Vagina (tissue), 2 donors: ENCODE measurements at regions not wholly inside any gene's neighbourhood (a gene's known extent, or its start where the extent isn't known, plus 50 kb on each side); places are given as distances from the start of the nearest gene placed in this dataset.

ENCODE experiments used
- DNase-seq, 2 donors: peaks; one replicate each; pipeline ENCODE4 v3.0.0-alpha.2; 2017; ENCODE audit errors: extremely low spot score in 2 of 2
- H3K27ac ChIP-seq: fragments of 200-600 bp; sonication (generic); one replicate; pipeline ENCODE4 v1.5.1; 2019
- H3K27me3 ChIP-seq: fragments of 200-600 bp; sonication (generic); one replicate; pipeline ENCODE4 v1.5.1; 2019
- H3K36me3 ChIP-seq, 2 donors: fragments of 200-600 bp; sonication (generic); one replicate each; pipeline ENCODE4 v1.5.1; 2017 to 2019
- H3K4me1 ChIP-seq: fragments of 200-600 bp; sonication (generic); one replicate; pipeline ENCODE4 v1.5.1; 2019
- H3K4me3 ChIP-seq, 2 donors: fragments of 200-600 bp; sonication (generic); 1 replicate in 1 of 2; 2 replicates in 1 of 2; pipeline ENCODE4 v1.5.1; 2016 to 2019
- H3K9me3 ChIP-seq: fragments of 200-600 bp; sonication (generic); one replicate; pipeline ENCODE4 v1.5.1; 2019
- POLR2A ChIP-seq, 2 donors: fragments of 450-650 bp; IDR thresholded peaks; one replicate each; pipeline ENCODE4 v1.6.1; 2017; ENCODE audit warnings: antibody characterized with exemption in 2 of 2, mild to moderate bottlenecking in 2 of 2, moderate library complexity in 2 of 2
- POLR2AphosphoS5 ChIP-seq, 2 donors: sonication (generic); formaldehyde crosslinking; IDR thresholded peaks; one replicate each; pipeline ENCODE4 v1.9.0; 2017; ENCODE audit warnings: antibody characterized with exemption in 2 of 2, mild to moderate bottlenecking in 2 of 2, low read depth in 1 of 2; ENCODE audit not compliant: insufficient read depth in 1 of 2
- intact Hi-C: fragments of 100-400 bp; cut with DNase I; formaldehyde crosslinking; loops from one replicate; pipeline ENCODE4 v1.15.1; 2023
- TF ChIP-seq, protein P1 (sequence below), 3 experiments: fragments of 450-650 bp in 2 of 3; fragments of 200-600 bp in 1 of 3; sonication (generic) in 1 of 3; IDR thresholded peaks; one replicate each; pipeline ENCODE4 v1.5.1; 2017 to 2019; ENCODE audit warnings: antibody characterized with exemption in 3 of 3, mild to moderate bottlenecking in 2 of 3, moderate library complexity in 2 of 3

- Histone ChIP-seq H3K27me3 (no peaks in the 10 kb centered on the region), H3K36me3 (no peaks in the 10 kb centered on the region), H3K4me3 (no peak overlapping the region), H3K27ac (no peak overlapping the region), H3K9me3 (no peaks in the 10 kb centered on the region), H3K4me1 (no peaks in the 10 kb centered on the region)
- TF ChIP-seq, protein P1, sequence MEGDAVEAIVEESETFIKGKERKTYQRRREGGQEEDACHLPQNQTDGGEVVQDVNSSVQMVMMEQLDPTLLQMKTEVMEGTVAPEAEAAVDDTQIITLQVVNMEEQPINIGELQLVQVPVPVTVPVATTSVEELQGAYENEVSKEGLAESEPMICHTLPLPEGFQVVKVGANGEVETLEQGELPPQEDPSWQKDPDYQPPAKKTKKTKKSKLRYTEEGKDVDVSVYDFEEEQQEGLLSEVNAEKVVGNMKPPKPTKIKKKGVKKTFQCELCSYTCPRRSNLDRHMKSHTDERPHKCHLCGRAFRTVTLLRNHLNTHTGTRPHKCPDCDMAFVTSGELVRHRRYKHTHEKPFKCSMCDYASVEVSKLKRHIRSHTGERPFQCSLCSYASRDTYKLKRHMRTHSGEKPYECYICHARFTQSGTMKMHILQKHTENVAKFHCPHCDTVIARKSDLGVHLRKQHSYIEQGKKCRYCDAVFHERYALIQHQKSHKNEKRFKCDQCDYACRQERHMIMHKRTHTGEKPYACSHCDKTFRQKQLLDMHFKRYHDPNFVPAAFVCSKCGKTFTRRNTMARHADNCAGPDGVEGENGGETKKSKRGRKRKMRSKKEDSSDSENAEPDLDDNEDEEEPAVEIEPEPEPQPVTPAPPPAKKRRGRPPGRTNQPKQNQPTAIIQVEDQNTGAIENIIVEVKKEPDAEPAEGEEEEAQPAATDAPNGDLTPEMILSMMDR (IDR thresholded peaks at IDR 0.05), result no peak
- TF ChIP-seq POLR2AphosphoS5 (IDR thresholded peaks at IDR 0.05; ENCODE audit: insufficient read depth in 1 of 2, low read depth in 1 of 2), result no peak
- TF ChIP-seq POLR2A (IDR thresholded peaks at IDR 0.05), result no peak
- intact Hi-C loops, result no loop called here
- no peak for DNase-seq
These were observed 865.0 kb upstream of the CDH2 start for GRCh38 chr18:29041976-29042375.

- Histone ChIP-seq H3K4me1 (no peaks in the 10 kb centered on the region), H3K36me3 (no peaks in the 10 kb centered on the region), H3K9me3 (no peaks in the 10 kb centered on the region), H3K27me3 (no peaks in the 10 kb centered on the region), H3K4me3 (no peak overlapping the region), H3K27ac (no peak overlapping the region)
- no peak for DNase-seq
- intact Hi-C loops, result no loop called here
- no peak for TF ChIP-seq POLR2AphosphoS5 (IDR thresholded peaks at IDR 0.05; ENCODE audit: insufficient read depth in 1 of 2, low read depth in 1 of 2)
- TF ChIP-seq POLR2A (IDR thresholded peaks at IDR 0.05), result no peak
- TF ChIP-seq, protein P1 (IDR thresholded peaks at IDR 0.05), result no peak
These were observed 857.4 kb upstream of the CDH2 start for GRCh38 chr18:29034113-29034856.

GRCh38 chr18:29028560-29028959 lies 851.6 kb upstream of the CDH2 start:
- Histone ChIP-seq H3K36me3 (no peaks in the 10 kb centered on the region), H3K4me3 (no peak overlapping the region), H3K4me1 (no peaks in the 10 kb centered on the region), H3K27ac (no peak overlapping the region), H3K9me3 (no peaks in the 10 kb centered on the region), H3K27me3 (no peaks in the 10 kb centered on the region)
- intact Hi-C loops, result no loop called here
- TF ChIP-seq, protein P1 (IDR thresholded peaks at IDR 0.05), result no peak
- no peak for TF ChIP-seq POLR2AphosphoS5 (IDR thresholded peaks at IDR 0.05; ENCODE audit: insufficient read depth in 1 of 2, low read depth in 1 of 2)
- DNase-seq, result no peak

DNA sequence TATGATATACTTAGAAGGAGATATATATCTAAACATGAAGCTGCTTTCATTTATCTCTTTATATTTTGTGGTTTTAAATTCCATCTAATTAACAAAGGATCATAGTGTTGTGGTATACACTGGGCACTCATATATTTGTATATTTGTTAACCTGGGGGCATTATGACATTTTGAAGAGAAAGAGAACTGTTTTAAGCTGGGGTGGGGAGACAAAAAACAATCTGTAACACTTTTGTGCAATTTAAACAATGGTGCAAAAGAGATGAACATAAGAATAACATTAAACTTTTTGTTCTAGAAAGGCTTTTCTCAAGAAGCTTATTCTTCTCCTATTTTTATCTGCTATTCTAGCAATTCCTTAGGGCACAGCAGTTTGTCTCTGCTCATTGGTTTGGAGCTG lies 842.0 kb upstream of the CDH2 start:
- H3K36me3 ChIP-seq, result no peaks in the 10 kb centered on the region
- no peaks in the 10 kb centered on the region for H3K4me1 ChIP-seq
- intact Hi-C loops, result no loop called here
- DNase-seq, result no peak
- H3K9me3 ChIP-seq, result no peaks in the 10 kb centered on the region
- no peak for TF ChIP-seq POLR2A (IDR thresholded peaks at IDR 0.05)
- TF ChIP-seq, protein P1 (IDR thresholded peaks at IDR 0.05), result no peak
- TF ChIP-seq POLR2AphosphoS5 (IDR thresholded peaks at IDR 0.05; ENCODE audit: insufficient read depth in 1 of 2, low read depth in 1 of 2), result no peak
- H3K27me3 ChIP-seq, result no peaks in the 10 kb centered on the region
- no peak overlapping the region for H3K4me3 ChIP-seq
- no peak overlapping the region for H3K27ac ChIP-seq

DNA sequence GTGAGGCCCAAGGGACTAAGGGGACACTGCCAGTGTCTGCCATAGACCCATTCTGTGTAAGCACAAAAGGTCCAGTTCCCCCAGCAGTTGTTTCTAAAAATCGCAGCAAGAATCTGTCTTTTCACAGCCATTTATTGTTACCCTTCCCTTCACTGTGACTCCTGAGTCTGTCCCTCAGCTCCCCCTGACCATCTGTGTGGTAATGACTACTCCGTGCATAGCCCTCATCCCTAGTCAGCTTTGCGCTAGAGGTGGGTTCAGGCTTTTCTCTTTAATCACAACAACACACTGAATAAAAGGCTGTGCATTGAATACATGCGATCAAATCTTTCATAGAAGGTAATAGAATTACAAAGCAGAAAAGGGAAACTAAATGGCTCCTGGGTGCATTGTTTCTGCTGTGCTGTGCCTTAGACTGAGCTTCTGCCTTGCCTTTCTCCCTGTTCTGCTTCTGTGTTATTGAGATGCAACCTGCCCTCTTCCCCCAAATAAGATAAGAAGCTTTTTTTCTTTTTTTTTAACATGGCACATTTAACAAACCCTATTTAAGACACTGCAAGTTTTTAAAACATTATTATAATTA lies 836.0 kb upstream of the CDH2 start:
- H3K27me3 ChIP-seq, result no peaks in the 10 kb centered on the region

More for the DNA sequence above, 836.0 kb upstream of the CDH2 start:
- DNase-seq, result no peak
- Histone ChIP-seq H3K27ac (no peak overlapping the region), H3K9me3 (no peaks in the 10 kb centered on the region), H3K36me3 (no peaks in the 10 kb centered on the region), H3K4me3 (no peak overlapping the region), H3K4me1 (no peaks in the 10 kb centered on the region)
- intact Hi-C loops, result no loop called here
- TF ChIP-seq, protein P1 (IDR thresholded peaks at IDR 0.05), result no peak
- no peak for TF ChIP-seq POLR2AphosphoS5 (IDR thresholded peaks at IDR 0.05; ENCODE audit: insufficient read depth in 1 of 2, low read depth in 1 of 2)
